Nucleus accumbens (tissue), 56 donors: ENCODE measurements at regions not wholly inside any gene's neighbourhood (a gene's known extent, or its start where the extent isn't known, plus 50 kb on each side); places are given as distances from the start of the nearest gene placed in this dataset.

ENCODE experiments used
- DNase-seq, 56 donors: peaks; one replicate each; lab custom pipeline; 2025; lab: John Stamatoyannopoulos, UW

- no peak for DNase-seq
Measured at GRCh38 chr13:69450245-69450644, 657.4 kb upstream of the ATXN8OS start.

GRCh38 chr13:69425235-69425634, 682.4 kb upstream of the ATXN8OS start:
- no peak for DNase-seq

DNA sequence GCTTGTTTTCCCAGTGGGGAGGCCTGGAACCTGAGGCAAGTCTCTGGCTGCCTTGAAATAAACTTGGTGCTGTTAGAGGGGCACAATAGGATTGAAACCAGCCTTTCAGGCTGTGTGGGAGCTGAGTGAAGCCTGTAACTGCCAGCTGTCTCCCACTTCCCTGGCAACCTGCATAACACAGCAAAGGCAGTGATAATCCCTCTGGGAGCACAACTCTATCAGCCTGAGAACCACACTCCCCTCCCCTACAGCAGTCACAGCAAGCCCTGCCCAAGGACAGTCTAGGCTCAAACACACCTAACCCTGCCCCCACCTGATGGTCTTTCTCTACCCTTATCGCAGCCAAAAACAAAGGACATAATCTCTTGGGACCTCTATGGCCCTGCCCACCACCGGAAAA, 683.8 kb upstream of the ATXN8OS start:
- no peak for DNase-seq

DNA sequence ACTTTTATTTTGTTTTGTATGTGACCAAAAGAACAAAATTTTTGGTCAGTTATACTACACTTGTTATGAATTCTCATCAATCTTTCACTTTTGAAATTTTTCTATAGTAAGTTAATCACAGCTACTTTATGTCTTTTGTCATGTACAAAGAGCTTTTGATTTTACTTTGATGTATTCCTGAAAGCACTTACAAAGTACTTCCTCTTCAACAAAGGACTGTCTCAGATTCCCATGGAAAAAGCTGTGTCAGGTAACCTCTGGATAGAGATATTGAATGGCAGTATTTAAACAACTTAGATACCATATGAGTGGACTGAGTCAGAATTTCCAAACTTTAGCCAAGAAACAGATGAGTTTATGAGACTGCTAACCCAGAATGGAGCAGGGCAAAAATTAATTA, 689.3 kb upstream of the ATXN8OS start:
- no peak for DNase-seq

GRCh38 chr13:69410761-69411160, 696.9 kb upstream of the ATXN8OS start:
- no peak for DNase-seq

DNA sequence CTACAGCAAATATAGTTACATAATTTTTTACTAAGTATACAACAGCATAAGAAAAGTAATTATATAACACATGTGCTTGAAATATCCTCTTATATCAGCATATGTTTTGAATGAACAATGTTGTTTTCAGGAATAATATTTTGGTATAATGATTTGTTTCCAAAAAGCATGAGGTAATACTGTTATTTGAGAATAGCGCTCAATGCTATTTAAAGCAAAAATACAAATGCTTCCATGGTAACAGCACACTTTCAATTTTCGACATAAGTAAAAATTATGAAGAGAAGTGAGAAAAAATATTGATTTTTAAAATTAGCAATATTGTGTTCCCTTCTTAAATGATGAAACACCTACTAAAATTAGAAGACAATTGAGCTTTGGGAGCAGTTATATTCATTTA, 715.9 kb upstream of the ATXN8OS start:
- no peak for DNase-seq

GRCh38 chr13:69389899-69390298, 717.7 kb upstream of the ATXN8OS start:
- DNase-seq = no peak

GRCh38 chr13:69373747-69374425, 733.7 kb upstream of the ATXN8OS start:
- DNase-seq = no peak

GRCh38 chr13:69363360-69363759, 744.3 kb upstream of the ATXN8OS start:
- DNase-seq = no peak

- no peak for DNase-seq
Measured at GRCh38 chr13:69331245-69331644, 776.4 kb upstream of the ATXN8OS start.

DNA sequence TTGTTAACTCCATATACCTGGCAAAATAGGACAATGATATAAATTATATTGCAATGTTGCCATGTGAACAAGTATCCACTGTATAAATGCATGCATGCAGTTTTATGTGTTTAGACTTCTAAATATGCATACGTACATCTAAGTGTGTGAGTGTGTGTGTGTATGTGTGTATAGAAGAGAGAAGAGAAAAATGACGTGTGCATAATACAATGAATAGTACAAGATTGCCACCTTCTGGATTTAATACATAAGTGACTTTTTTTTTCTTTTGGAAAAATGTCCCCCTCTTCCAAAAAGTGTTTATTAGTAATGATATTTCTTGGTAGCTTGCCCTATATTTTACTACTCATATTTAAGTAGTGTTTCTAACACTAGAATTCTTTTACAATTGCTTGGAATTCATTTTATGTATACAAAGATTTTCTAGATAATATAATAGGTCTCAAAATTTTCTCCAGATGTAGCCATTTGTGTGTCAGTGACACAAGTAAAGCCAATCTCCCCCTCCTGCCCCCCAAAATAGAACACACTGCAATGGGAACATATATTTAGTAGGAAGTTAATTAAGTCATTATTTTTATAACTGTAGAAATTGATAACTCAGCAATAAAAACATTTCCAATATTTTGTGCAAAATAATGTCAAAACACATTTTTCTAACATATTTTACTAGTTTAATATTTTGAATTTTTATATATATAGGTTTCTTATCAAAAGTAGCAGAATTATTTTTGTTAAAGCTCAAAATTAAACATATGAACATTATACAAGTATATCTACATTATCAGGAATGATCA, 783.3 kb upstream of the ATXN8OS start:
- DNase-seq = no peak

GRCh38 chr13:69319656-69320055, 788.0 kb upstream of the ATXN8OS start:
- DNase-seq = no peak

DNA sequence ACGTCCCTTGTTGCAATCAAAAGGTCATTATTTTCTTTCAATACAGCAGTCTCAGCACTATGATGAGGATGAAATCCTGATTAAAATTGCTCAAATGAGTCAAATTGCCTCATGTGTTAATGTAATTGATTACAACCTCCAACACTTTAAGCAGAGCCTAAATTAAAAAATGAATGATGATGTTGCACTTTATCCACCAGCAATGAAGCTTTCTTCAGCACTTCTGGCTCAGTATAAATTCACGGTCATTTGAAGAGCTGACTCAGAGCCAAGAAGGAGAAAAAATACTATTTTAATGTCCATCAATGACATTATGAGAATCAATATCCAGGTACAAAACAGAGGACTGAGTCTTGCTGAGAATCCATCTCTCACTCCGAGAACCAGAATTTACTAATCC, 792.6 kb upstream of the ATXN8OS start:
- no peak for DNase-seq

GRCh38 chr13:69306766-69307165, 800.9 kb upstream of the ATXN8OS start:
- no peak for DNase-seq

- DNase-seq = no peak
Measured at GRCh38 chr13:69300131-69300530, 807.5 kb upstream of the ATXN8OS start.

DNA sequence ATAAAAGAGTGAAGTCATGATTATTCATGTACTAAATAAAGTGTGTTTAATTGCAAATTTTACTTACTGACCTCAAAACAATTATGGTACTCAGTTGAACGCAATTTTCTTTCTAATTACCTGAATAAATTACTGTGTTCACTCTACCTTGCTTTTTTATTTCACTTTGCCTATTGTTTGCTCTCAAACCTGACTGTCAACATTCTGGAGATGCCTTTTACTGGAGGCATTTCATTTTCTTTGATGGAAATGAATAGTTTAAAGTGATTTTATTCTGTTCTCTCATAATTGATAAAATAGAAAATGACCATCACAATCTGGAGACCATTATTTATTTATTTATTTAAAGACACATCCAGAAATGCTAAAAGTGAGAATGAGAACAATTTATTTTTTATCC, 811.5 kb upstream of the ATXN8OS start:
- DNase-seq = no peak

DNA sequence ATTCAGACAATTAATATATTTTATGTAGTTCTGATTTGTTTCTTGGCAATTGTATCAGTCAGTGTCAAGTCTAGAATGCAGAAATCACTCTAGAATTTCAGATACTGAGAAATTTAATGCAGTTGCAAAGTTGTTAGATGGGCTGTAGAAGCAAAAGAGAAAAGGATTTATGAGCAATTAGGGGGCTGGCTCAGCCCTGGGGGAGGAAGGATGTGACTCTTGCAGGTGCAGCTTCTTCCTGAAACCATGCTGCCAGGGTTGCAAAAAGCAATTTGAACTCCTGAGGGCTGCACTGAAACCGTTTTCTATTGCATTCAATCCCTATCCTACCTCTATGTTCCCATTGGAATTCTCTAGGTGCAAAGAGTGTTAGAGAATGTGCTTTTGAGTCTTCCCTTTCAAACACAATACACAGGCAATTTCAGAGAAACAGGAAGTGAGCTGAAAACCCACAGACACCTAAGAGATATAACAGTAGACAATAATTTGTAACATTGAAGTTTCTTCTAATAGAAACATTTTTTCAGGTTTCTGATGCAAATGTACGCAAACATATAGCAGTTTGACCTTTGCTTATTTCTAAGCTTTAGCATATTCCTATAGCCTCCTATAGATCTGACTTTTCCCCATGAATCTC, 814.7 kb upstream of the ATXN8OS start:
- DNase-seq = no peak

GRCh38 chr13:69291292-69291906, 816.2 kb upstream of the ATXN8OS start:
- no peak for DNase-seq

- no peak for DNase-seq
Measured at GRCh38 chr13:69288026-69288425, 819.6 kb upstream of the ATXN8OS start.

- no peak for DNase-seq
Measured at GRCh38 chr13:69287050-69287698, 820.5 kb upstream of the ATXN8OS start.

DNA sequence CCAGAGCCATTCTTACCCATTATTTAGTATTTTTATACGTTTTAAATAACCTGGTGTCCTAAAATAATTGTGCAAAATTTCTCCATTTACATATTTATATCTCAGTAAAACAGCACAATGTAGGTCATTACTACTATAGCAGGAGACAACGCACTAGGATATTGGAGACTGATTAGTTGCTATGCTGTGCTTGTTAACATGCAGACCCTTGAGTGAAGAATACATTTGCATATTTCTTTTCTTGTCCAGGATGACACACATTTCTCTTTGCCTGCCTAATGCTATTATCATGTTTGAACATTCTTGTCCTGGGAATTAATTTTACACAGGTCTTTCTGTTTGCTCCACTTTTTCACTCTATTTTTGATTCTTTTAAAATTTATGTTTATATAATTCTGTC, 823.8 kb upstream of the ATXN8OS start:
- DNase-seq = no peak
